ENCODE measurements at regions not wholly inside any gene's neighbourhood (a gene's known extent, or its start where the extent isn't known, plus 50 kb on each side); places are given as distances from the start of the nearest gene placed in this dataset.

GRCh38 chr6:159331451-159331850 lies 162.3 kb downstream of the FNDC1 start:
- TF ChIP-seq, protein P1, sequence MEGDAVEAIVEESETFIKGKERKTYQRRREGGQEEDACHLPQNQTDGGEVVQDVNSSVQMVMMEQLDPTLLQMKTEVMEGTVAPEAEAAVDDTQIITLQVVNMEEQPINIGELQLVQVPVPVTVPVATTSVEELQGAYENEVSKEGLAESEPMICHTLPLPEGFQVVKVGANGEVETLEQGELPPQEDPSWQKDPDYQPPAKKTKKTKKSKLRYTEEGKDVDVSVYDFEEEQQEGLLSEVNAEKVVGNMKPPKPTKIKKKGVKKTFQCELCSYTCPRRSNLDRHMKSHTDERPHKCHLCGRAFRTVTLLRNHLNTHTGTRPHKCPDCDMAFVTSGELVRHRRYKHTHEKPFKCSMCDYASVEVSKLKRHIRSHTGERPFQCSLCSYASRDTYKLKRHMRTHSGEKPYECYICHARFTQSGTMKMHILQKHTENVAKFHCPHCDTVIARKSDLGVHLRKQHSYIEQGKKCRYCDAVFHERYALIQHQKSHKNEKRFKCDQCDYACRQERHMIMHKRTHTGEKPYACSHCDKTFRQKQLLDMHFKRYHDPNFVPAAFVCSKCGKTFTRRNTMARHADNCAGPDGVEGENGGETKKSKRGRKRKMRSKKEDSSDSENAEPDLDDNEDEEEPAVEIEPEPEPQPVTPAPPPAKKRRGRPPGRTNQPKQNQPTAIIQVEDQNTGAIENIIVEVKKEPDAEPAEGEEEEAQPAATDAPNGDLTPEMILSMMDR (IDR thresholded peaks at IDR 0.05; ENCODE audit: insufficient read depth, low read length, poor library complexity, severe bottlenecking): no peak
- no peak for TF ChIP-seq EZH2phosphoT487 (conservative IDR thresholded peaks at IDR 0.05; ENCODE audit: low read length)

Data from SU-DHL-6 (cell line).